HCT116 (cell line): ENCODE measurements at regions not wholly inside any gene's neighbourhood (a gene's known extent, or its start where the extent isn't known, plus 50 kb on each side); places are given as distances from the start of the nearest gene placed in this dataset.

Experiments
- ATAC-seq: fragments of 200-7000 bp; cut with Tn5 transposase; 2 replicates; pipeline ENCODE4 v1.9.1; 2020; ENCODE audit warnings: mild to moderate bottlenecking, moderate library complexity
- BruUV-seq: library from RNA; stranded (reverse); fragments of 400-500 nt; replicated peaks from 2 replicates; lab custom pipeline; 2021; lab: Mats Ljungman, UMichigan
- CTCF ChIA-PET: fragments of 300-600 bp; sonication (Branson Sonifier 250); formaldehyde crosslinking; loops from one replicate; lab custom pipeline; 2021; ENCODE audit warnings: antibody characterized with exemption; lab: Charles Lee
- POLR2A ChIA-PET: fragments of 300-600, 350-600 bp; sonication (Branson Sonifier 250); formaldehyde crosslinking; loops from one replicate; lab custom pipeline; 2021; ENCODE audit warnings: antibody characterized with exemption; lab: Charles Lee
- RAD21 ChIA-PET, 2 experiments: fragments of 300-600 bp; sonication (Branson Sonifier 250); formaldehyde crosslinking; loops; one replicate each; lab custom pipeline; 2023; ENCODE audit warnings: low total read pairs in 2 of 2; ENCODE audit not compliant: uncharacterized antibody in 2 of 2, unreplicated experiment in 2 of 2, low non-redundant PET in 1 of 2; lab: Charles Lee
- DNase-seq: peaks from one replicate; pipeline ENCODE4 v3.0.0-alpha.2; 2010; ENCODE audit warnings: low read depth, low spot score
- H2AFZ ChIP-seq: fragments of 200-600 bp; shearing (Covaris generic), sonication (generic); 2 replicates; pipeline ENCODE4 v1.6.1; 2017; ENCODE audit warnings: low read depth, mixed run types, mixed read lengths, antibody characterized with exemption, low read length; ENCODE audit not compliant: poor library complexity, severe bottlenecking
- H3K27ac ChIP-seq: 2 replicates; pipeline ENCODE4 v1.5.1; 2012; ENCODE audit warnings: low read depth, low read length
- H3K27me3 ChIP-seq: fragments of 200-600 bp; sonication (generic); 2 replicates; pipeline ENCODE4 v1.6.1; 2016; ENCODE audit warnings: mixed run types, low read length, mixed read lengths; ENCODE audit not compliant: insufficient read depth
- H3K36me3 ChIP-seq, 2 experiments: fragments of 200-500 bp in 1 of 2; fragments of 200-600 bp in 1 of 2; sonication (Bioruptor generic) in 1 of 2; sonication (generic) in 1 of 2; 2 replicates each; pipeline versions ENCODE4 v1.5.1 to v1.6.1; 2014 to 2016; ENCODE audit warnings: low read length in 2 of 2, inconsistent platforms in 1 of 2, mixed read lengths in 1 of 2, mixed run types in 1 of 2; ENCODE audit not compliant: insufficient read depth in 2 of 2, control insufficient read depth in 1 of 2
- H3K4me1 ChIP-seq, 2 experiments: fragments of 200-600 bp in 1 of 2; sonication (generic) in 1 of 2; 2 replicates each; pipeline versions ENCODE4 v1.5.1 to v1.6.1; 2012 to 2017; ENCODE audit warnings: low read length in 2 of 2, inconsistent platforms in 1 of 2, mild to moderate bottlenecking in 1 of 2, mixed read lengths in 1 of 2, mixed run types in 1 of 2, moderate library complexity in 1 of 2; ENCODE audit not compliant: insufficient read depth in 2 of 2, control insufficient read depth in 1 of 2
- H3K4me2 ChIP-seq: fragments of 200-600 bp; sonication (generic); 2 replicates; pipeline ENCODE4 v1.6.1; 2017; ENCODE audit warnings: mixed run types, low read length, mixed read lengths
- H3K4me3 ChIP-seq, 2 experiments: fragments of 200-600 bp in 1 of 2; sonication (generic) in 1 of 2; replicated peaks in 1 of 2; 2 replicates each; pipeline ENCODE4 v1.5.1; 2011 to 2016; ENCODE audit warnings: low read length in 2 of 2, control low read depth in 1 of 2, low read depth in 1 of 2, mild to moderate bottlenecking in 1 of 2, mixed read lengths in 1 of 2, mixed run types in 1 of 2
- H3K79me2 ChIP-seq: fragments of 200-600 bp; sonication (generic); 2 replicates; pipeline ENCODE4 v1.6.1; 2017; ENCODE audit warnings: mild to moderate bottlenecking, mixed run types, low read length, moderate library complexity, mixed read lengths; ENCODE audit not compliant: insufficient read depth
- H3K9ac ChIP-seq: fragments of 200-600 bp; sonication (generic); 2 replicates; pipeline ENCODE4 v1.6.1; 2016; ENCODE audit warnings: low read length, mixed read lengths
- H3K9me2 ChIP-seq: fragments of 200-600 bp; sonication (generic), shearing (Covaris generic); 2 replicates; pipeline ENCODE4 v1.6.1; 2017; ENCODE audit warnings: mixed run types, mild to moderate bottlenecking, moderate library complexity; ENCODE audit not compliant: insufficient read depth
- H3K9me3 ChIP-seq, 2 experiments: fragments of 200-500 bp in 1 of 2; fragments of 200-600 bp in 1 of 2; sonication (Bioruptor generic) in 1 of 2; sonication (generic) in 1 of 2; 2 replicates each; pipeline ENCODE4 v1.6.1; 2014 to 2017; ENCODE audit warnings: low read length in 2 of 2, mixed read lengths in 2 of 2, inconsistent platforms in 1 of 2, low read depth in 1 of 2, mild to moderate bottlenecking in 1 of 2, mixed run types in 1 of 2, moderate library complexity in 1 of 2; ENCODE audit not compliant: control insufficient read depth in 1 of 2, insufficient read depth in 1 of 2
- H4K20me1 ChIP-seq: fragments of 200-600 bp; sonication (generic), shearing (Covaris generic); 2 replicates; pipeline ENCODE4 v1.6.1; 2017; ENCODE audit warnings: mixed run types, mild to moderate bottlenecking, moderate library complexity; ENCODE audit not compliant: insufficient read depth
- CBX3 ChIP-seq: IDR thresholded peaks from 2 replicates; pipeline ENCODE4 v1.6.1; 2012; ENCODE audit warnings: low read depth
- CEBPB ChIP-seq: IDR thresholded peaks from 2 replicates; pipeline ENCODE4 v1.6.1; 2012; ENCODE audit warnings: low read depth
- EGR1 ChIP-seq: IDR thresholded peaks from 2 replicates; pipeline ENCODE4 v1.6.1; 2012; ENCODE audit warnings: low read depth
- ELF1 ChIP-seq: IDR thresholded peaks from 2 replicates; pipeline ENCODE4 v1.6.1; 2012; ENCODE audit warnings: low read depth, borderline replicate concordance
- EZH2 ChIP-seq: fragments of 200-600 bp; sonication (generic); IDR thresholded peaks from 2 replicates; pipeline ENCODE4 v1.6.1; 2017; ENCODE audit warnings: antibody characterized with exemption, mixed run types
- EZH2phosphoT487 ChIP-seq: fragments of 200-600 bp; IDR thresholded peaks from 2 replicates; pipeline ENCODE4 v1.6.1; 2018; ENCODE audit warnings: antibody characterized with exemption, borderline replicate concordance
- JUND ChIP-seq: IDR thresholded peaks from 2 replicates; pipeline ENCODE4 v1.6.1; 2012
- POLR2A ChIP-seq: IDR thresholded peaks from 2 replicates; pipeline ENCODE4 v1.7.0; 2011; ENCODE audit warnings: borderline replicate concordance; ENCODE audit not compliant: insufficient read depth, insufficient read length; ENCODE audit errors: extremely low read depth
- POLR2AphosphoS5 ChIP-seq: IDR thresholded peaks from 2 replicates; pipeline ENCODE4 v1.6.1; 2011; ENCODE audit warnings: mild to moderate bottlenecking, low read depth, low read length, moderate library complexity
- RAD21 ChIP-seq: IDR thresholded peaks from 2 replicates; pipeline ENCODE4 v1.6.1; 2012; ENCODE audit warnings: low read depth, mild to moderate bottlenecking
- SP1 ChIP-seq: IDR thresholded peaks from 2 replicates; pipeline ENCODE4 v1.6.1; 2012; ENCODE audit warnings: low read depth
- TCF7L2 ChIP-seq: IDR thresholded peaks from 2 replicates; pipeline ENCODE4 v1.7.0; 2011; ENCODE audit warnings: borderline replicate concordance, inconsistent platforms; ENCODE audit not compliant: insufficient read depth, insufficient read length; ENCODE audit errors: extremely low read depth
- YY1 ChIP-seq: IDR thresholded peaks from 2 replicates; pipeline ENCODE4 v1.6.1; 2011; ENCODE audit warnings: low read length, low read depth, moderate library complexity, mild to moderate bottlenecking; ENCODE audit not compliant: insufficient replicate concordance; ENCODE audit errors: extremely low read depth
- ZFX ChIP-seq: fragments of 450-650 bp; IDR thresholded peaks from 2 replicates; pipeline ENCODE4 v1.6.1; 2017
- ZNF274 ChIP-seq: fragments of 200-500 bp; sonication (Bioruptor generic); IDR thresholded peaks from 2 replicates; pipeline ENCODE4 v1.6.1; 2014; ENCODE audit warnings: mild to moderate bottlenecking, low read depth, low read length, inconsistent platforms
- intact Hi-C: fragments of 100-400 bp; cut with micrococcal nuclease; formaldehyde crosslinking; loops from 2 replicates; pipeline ENCODE4 v1.10.0; 2022
- TF ChIP-seq, protein P1 (sequence below): IDR thresholded peaks from 2 replicates; pipeline ENCODE4 v1.6.1; 2011; ENCODE audit warnings: mild to moderate bottlenecking, low read length, moderate library complexity; ENCODE audit not compliant: insufficient replicate concordance; ENCODE audit errors: extremely low read depth
- TF ChIP-seq, protein P2 (sequence below), 3 experiments: fragments of 200-600 bp in 1 of 3; sonication (generic) in 1 of 3; IDR thresholded peaks in 2 of 3; conservative IDR thresholded peaks in 1 of 3; 2 replicates each; pipeline ENCODE4 v1.5.1; 2012 to 2017; ENCODE audit warnings: low read depth in 2 of 3, low read length in 2 of 3, antibody characterized with exemption in 1 of 3, borderline replicate concordance in 1 of 3, control low read depth in 1 of 3, mild to moderate bottlenecking in 1 of 3, mixed read lengths in 1 of 3, mixed run types in 1 of 3, moderate library complexity in 1 of 3; ENCODE audit not compliant: insufficient read depth in 1 of 3
- TF ChIP-seq, protein P3 (sequence below): IDR thresholded peaks from 2 replicates; pipeline ENCODE4 v1.6.1; 2012
- TF ChIP-seq, protein P4 (sequence below): IDR thresholded peaks from 2 replicates; pipeline ENCODE4 v1.6.1; 2012
- TF ChIP-seq, protein P5 (sequence below): IDR thresholded peaks from 2 replicates; pipeline ENCODE4 v1.6.1; 2012; ENCODE audit warnings: low read depth

DNA sequence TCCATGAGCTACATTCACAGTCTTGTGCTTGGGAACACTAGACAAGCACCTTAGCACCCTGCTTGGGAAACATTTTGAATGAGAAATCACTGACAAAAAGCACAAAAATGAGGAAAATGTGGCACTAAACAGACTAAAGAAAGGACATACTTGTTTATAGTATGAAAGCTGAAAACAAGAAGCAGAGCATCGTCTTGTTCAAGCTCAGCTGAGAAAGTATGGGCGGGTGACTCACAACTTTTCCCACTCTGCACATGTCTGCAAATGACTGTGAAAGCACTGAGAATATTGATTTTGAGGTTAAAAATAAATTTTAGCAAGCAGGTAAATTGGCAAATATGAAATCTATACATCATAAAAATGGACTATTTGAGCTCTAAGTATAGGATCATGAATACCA lies 725.3 kb downstream of the COL12A1 start:
- no peak overlapping the region for H3K9ac ChIP-seq
- DNase-seq, result no peak
- no peak overlapping the region for H2AFZ ChIP-seq
- CTCF ChIA-PET, result no interaction called here
- no peak overlapping the region for H3K27ac ChIP-seq
- H3K36me3 ChIP-seq, result no peaks in the 10 kb centered on the region
- no peaks in the 10 kb centered on the region for H3K79me2 ChIP-seq
- intact Hi-C loops, result no loop called here
- H3K4me2 ChIP-seq, result no peak overlapping the region
- POLR2A ChIA-PET, result no interaction called here
- no peaks in the 10 kb centered on the region for H3K9me3 ChIP-seq
- RAD21 ChIA-PET, result no interaction called here
- 0 out of 2 replicates have a peak, but pooled peaks cover 2% of the 10 kb centered on the region for H3K9me2 ChIP-seq
- no peak overlapping the region for H3K4me3 ChIP-seq
- no peaks in the 10 kb centered on the region for H3K4me1 ChIP-seq
- no peaks in the 10 kb centered on the region for H3K27me3 ChIP-seq
- BruUV-seq, result no TSS peak
- no peaks in the 10 kb centered on the region for H4K20me1 ChIP-seq
- ATAC-seq, result no peak
- TF ChIP-seq, protein P1, sequence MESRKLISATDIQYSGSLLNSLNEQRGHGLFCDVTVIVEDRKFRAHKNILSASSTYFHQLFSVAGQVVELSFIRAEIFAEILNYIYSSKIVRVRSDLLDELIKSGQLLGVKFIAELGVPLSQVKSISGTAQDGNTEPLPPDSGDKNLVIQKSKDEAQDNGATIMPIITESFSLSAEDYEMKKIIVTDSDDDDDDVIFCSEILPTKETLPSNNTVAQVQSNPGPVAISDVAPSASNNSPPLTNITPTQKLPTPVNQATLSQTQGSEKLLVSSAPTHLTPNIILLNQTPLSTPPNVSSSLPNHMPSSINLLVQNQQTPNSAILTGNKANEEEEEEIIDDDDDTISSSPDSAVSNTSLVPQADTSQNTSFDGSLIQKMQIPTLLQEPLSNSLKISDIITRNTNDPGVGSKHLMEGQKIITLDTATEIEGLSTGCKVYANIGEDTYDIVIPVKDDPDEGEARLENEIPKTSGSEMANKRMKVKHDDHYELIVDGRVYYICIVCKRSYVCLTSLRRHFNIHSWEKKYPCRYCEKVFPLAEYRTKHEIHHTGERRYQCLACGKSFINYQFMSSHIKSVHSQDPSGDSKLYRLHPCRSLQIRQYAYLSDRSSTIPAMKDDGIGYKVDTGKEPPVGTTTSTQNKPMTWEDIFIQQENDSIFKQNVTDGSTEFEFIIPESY, result no peak
- TF ChIP-seq ZNF274 (no peak), CBX3 (no peak), RAD21 (no peak), ELF1 (no peak), POLR2A (no peak), YY1 (no peak), JUND (no peak), CEBPB (no peak), EZH2 (no peak), ZFX (no peak), EZH2phosphoT487 (no peak), TCF7L2 (no peak), POLR2AphosphoS5 (no peak), SP1 (no peak), EGR1 (no peak)
- TF ChIP-seq, protein P2, sequence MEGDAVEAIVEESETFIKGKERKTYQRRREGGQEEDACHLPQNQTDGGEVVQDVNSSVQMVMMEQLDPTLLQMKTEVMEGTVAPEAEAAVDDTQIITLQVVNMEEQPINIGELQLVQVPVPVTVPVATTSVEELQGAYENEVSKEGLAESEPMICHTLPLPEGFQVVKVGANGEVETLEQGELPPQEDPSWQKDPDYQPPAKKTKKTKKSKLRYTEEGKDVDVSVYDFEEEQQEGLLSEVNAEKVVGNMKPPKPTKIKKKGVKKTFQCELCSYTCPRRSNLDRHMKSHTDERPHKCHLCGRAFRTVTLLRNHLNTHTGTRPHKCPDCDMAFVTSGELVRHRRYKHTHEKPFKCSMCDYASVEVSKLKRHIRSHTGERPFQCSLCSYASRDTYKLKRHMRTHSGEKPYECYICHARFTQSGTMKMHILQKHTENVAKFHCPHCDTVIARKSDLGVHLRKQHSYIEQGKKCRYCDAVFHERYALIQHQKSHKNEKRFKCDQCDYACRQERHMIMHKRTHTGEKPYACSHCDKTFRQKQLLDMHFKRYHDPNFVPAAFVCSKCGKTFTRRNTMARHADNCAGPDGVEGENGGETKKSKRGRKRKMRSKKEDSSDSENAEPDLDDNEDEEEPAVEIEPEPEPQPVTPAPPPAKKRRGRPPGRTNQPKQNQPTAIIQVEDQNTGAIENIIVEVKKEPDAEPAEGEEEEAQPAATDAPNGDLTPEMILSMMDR (IDR thresholded peaks at IDR 0.05 in 2 of 3, conservative IDR thresholded peaks at IDR 0.05 in 1 of 3; ENCODE audit: borderline replicate concordance in 1 of 3, insufficient read depth in 1 of 3, low read depth in 2 of 3, low read length in 2 of 3), result no peak
- TF ChIP-seq, protein P3, sequence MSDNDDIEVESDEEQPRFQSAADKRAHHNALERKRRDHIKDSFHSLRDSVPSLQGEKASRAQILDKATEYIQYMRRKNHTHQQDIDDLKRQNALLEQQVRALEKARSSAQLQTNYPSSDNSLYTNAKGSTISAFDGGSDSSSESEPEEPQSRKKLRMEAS, result no peak
- TF ChIP-seq, protein P4, sequence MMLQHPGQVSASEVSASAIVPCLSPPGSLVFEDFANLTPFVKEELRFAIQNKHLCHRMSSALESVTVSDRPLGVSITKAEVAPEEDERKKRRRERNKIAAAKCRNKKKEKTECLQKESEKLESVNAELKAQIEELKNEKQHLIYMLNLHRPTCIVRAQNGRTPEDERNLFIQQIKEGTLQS, result no peak
- TF ChIP-seq, protein P5, sequence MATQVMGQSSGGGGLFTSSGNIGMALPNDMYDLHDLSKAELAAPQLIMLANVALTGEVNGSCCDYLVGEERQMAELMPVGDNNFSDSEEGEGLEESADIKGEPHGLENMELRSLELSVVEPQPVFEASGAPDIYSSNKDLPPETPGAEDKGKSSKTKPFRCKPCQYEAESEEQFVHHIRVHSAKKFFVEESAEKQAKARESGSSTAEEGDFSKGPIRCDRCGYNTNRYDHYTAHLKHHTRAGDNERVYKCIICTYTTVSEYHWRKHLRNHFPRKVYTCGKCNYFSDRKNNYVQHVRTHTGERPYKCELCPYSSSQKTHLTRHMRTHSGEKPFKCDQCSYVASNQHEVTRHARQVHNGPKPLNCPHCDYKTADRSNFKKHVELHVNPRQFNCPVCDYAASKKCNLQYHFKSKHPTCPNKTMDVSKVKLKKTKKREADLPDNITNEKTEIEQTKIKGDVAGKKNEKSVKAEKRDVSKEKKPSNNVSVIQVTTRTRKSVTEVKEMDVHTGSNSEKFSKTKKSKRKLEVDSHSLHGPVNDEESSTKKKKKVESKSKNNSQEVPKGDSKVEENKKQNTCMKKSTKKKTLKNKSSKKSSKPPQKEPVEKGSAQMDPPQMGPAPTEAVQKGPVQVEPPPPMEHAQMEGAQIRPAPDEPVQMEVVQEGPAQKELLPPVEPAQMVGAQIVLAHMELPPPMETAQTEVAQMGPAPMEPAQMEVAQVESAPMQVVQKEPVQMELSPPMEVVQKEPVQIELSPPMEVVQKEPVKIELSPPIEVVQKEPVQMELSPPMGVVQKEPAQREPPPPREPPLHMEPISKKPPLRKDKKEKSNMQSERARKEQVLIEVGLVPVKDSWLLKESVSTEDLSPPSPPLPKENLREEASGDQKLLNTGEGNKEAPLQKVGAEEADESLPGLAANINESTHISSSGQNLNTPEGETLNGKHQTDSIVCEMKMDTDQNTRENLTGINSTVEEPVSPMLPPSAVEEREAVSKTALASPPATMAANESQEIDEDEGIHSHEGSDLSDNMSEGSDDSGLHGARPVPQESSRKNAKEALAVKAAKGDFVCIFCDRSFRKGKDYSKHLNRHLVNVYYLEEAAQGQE, result no peak
